MM.1S (cell line): ENCODE measurements at regions not wholly inside any gene's neighbourhood (a gene's known extent, or its start where the extent isn't known, plus 50 kb on each side); places are given as distances from the start of the nearest gene placed in this dataset.

Experiments
- DNase-seq: peaks from one replicate; pipeline ENCODE4 v3.0.0-alpha.2; 2015
- H2AFZ ChIP-seq: fragments of 300-600 bp; sonication (generic); 2 replicates; pipeline ENCODE4 v1.6.0; 2016; ENCODE audit warnings: antibody characterized with exemption, low read length
- H3F3A ChIP-seq: fragments of 300-600 bp; sonication (generic); 2 replicates; pipeline ENCODE4 v1.6.1; 2016; ENCODE audit warnings: mild to moderate bottlenecking, antibody characterized with exemption, low read length, moderate library complexity, mixed read lengths; ENCODE audit not compliant: insufficient read depth
- H3K27ac ChIP-seq: fragments of 300-600 bp; sonication (generic); 2 replicates; pipeline ENCODE4 v1.5.1; 2016; ENCODE audit warnings: mild to moderate bottlenecking, low read length
- H3K27me3 ChIP-seq: fragments of 300-600 bp; sonication (generic); replicated peaks from 2 replicates; pipeline ENCODE4 v1.6.0; 2016; ENCODE audit warnings: low read length; ENCODE audit not compliant: insufficient read depth
- H3K36me3 ChIP-seq: fragments of 300-600 bp; sonication (generic); replicated peaks from 2 replicates; pipeline ENCODE4 v1.6.1; 2016; ENCODE audit warnings: mild to moderate bottlenecking, low read length, mixed read lengths; ENCODE audit not compliant: insufficient read depth
- H3K4me1 ChIP-seq: fragments of 300-600 bp; sonication (generic); 2 replicates; pipeline ENCODE4 v1.6.1; 2016; ENCODE audit warnings: low read length, mixed read lengths
- H3K4me2 ChIP-seq: fragments of 300-600 bp; sonication (generic); 2 replicates; pipeline ENCODE4 v1.6.0; 2016; ENCODE audit warnings: low read depth, low read length
- H3K4me3 ChIP-seq: fragments of 300-600 bp; sonication (generic); 2 replicates; pipeline ENCODE4 v1.5.1; 2016; ENCODE audit warnings: low read length, mixed read lengths
- H3K79me2 ChIP-seq: fragments of 300-600 bp; sonication (generic); 2 replicates; pipeline ENCODE4 v1.6.1; 2016; ENCODE audit warnings: mixed run types, low read length, mixed read lengths
- H3K9ac ChIP-seq: fragments of 300-600 bp; sonication (generic); 2 replicates; pipeline ENCODE4 v1.6.1; 2016; ENCODE audit warnings: low read length, mixed read lengths
- H3K9me2 ChIP-seq: fragments of 300-600 bp; sonication (generic); replicated peaks from 2 replicates; pipeline ENCODE4 v1.6.1; 2016; ENCODE audit warnings: mild to moderate bottlenecking, low read length, mixed read lengths; ENCODE audit not compliant: insufficient read depth
- H3K9me3 ChIP-seq: fragments of 300-600 bp; sonication (generic); replicated peaks from 2 replicates; pipeline ENCODE4 v1.6.1; 2016; ENCODE audit warnings: mild to moderate bottlenecking, low read length, mixed read lengths; ENCODE audit not compliant: insufficient read depth
- H4K20me1 ChIP-seq: fragments of 300-600 bp; sonication (generic); 2 replicates; pipeline ENCODE4 v1.6.1; 2016; ENCODE audit warnings: mild to moderate bottlenecking, low read length, moderate library complexity, mixed read lengths; ENCODE audit not compliant: insufficient read depth
- CTCF ChIP-seq: fragments of 300-600 bp; sonication (generic); IDR thresholded peaks from 2 replicates; pipeline ENCODE4 v1.5.1; 2016; ENCODE audit warnings: antibody characterized with exemption, low read length, mixed read lengths
- EZH2 ChIP-seq: fragments of 300-600 bp; sonication (generic); optimal IDR thresholded peaks from 2 replicates; pipeline ENCODE3; 2017; ENCODE audit warnings: low read depth, mild to moderate bottlenecking, antibody characterized with exemption, low read length, mixed read lengths
- EZH2phosphoT487 ChIP-seq: fragments of 300-600 bp; sonication (generic); IDR thresholded peaks from 2 replicates; pipeline ENCODE4 v1.6.1; 2018; ENCODE audit warnings: antibody characterized with exemption, low read length

GRCh38 chr2:134135793-134136192, 118.1 kb upstream of the MGAT5 start:
- no peaks in the 10 kb centered on the region for H3K36me3 ChIP-seq
- H3K27ac ChIP-seq = no peak overlapping the region; the same call in 1 of the 2 replicates
- peaks cover 99% of the 10 kb centered on the region for H3K79me2 ChIP-seq
- no peaks in the 10 kb centered on the region for H3K27me3 ChIP-seq
- peaks cover 63% of the 10 kb centered on the region for H3K4me1 ChIP-seq
- peak overlapping the region; percentile 35; the same call in 1 of the 2 replicates for H3K4me2 ChIP-seq
- no peaks in the 10 kb centered on the region for H4K20me1 ChIP-seq
- H3K9me2 ChIP-seq = no peaks in the 10 kb centered on the region
- H3F3A ChIP-seq = peaks cover 9% of the 10 kb centered on the region; the same call in 1 of the 2 replicates
- no peak for DNase-seq
- H3K9me3 ChIP-seq = no peaks in the 10 kb centered on the region
- no peak for TF ChIP-seq EZH2phosphoT487
- TF ChIP-seq CTCF = no peak
- no peak for TF ChIP-seq EZH2
- H3K9ac ChIP-seq = no peak overlapping the region
- no peak overlapping the region for H2AFZ ChIP-seq
- H3K4me3 ChIP-seq = no peak overlapping the region

DNA sequence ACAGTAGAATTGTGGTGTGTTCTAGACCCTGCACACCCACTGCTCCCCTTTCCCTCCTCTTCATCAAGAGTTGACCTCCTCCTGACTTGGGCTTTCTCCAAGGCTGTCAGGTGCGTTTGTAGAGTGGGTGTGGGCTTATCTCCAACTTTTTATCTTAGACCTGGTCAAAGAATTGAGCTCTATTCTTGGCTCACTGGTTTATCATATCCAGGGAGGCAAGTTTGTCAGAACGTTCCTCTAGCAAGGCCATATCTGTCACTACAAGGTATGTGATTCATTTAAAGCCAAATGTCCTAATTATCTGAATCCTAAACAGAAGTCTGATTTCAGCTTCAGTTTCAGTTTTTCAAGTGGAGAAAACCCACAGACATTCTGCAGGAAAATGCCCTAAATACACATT, 117.1 kb upstream of the MGAT5 start:
- peak overlapping the region; percentile 7; the same call in 1 of the 2 replicates for H3K9ac ChIP-seq
- H3K9me3 ChIP-seq = no peaks in the 10 kb centered on the region
- peak overlapping the region; percentile 56; the same call in 1 of the 2 replicates for H3K27ac ChIP-seq
- H3K36me3 ChIP-seq = no peaks in the 10 kb centered on the region
- DNase-seq = no peak
- peak overlapping the region; percentile 1; the same call in 1 of the 2 replicates for H3K4me3 ChIP-seq
- H3K4me1 ChIP-seq = peaks cover 55% of the 10 kb centered on the region
- no peaks in the 10 kb centered on the region for H3K9me2 ChIP-seq
- TF ChIP-seq CTCF (no peak), EZH2 (no peak), EZH2phosphoT487 (no peak)
- peak overlapping the region; percentile 38 for H3K4me2 ChIP-seq
- H3F3A ChIP-seq = peaks cover 4% of the 10 kb centered on the region; the same call in 1 of the 2 replicates
- no peaks in the 10 kb centered on the region for H4K20me1 ChIP-seq
- H3K27me3 ChIP-seq = no peaks in the 10 kb centered on the region
- no peak overlapping the region for H2AFZ ChIP-seq
- H3K79me2 ChIP-seq = peaks cover 98% of the 10 kb centered on the region

DNA sequence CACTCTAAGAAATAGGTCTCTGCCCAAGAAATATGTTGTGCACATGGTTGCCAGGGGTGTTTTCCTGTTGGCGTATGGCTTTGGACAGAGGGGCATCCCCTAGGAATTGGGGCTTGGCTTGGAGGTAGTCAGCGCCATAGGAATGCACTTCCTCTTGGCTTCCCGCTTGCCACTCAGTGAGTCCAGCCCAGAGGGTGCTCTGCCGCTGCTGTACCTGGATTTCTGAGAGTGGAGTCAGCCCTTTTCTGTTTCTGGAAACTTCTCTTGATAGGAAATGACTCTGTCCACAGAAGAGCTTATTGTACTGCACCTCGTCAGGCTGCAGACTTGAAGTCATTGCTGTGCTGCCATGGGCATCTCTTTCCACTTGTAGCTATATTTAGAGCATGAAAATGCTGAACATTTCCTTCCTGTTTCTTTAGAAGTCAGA, 116.7 kb upstream of the MGAT5 start:
- Histone ChIP-seq H3K27me3 (no peaks in the 10 kb centered on the region), H2AFZ (no peak overlapping the region), H3K4me2 (peak overlapping the region; percentile 38)

More for the DNA sequence above, 116.7 kb upstream of the MGAT5 start:
- Histone ChIP-seq H4K20me1 (no peaks in the 10 kb centered on the region), H3K9me2 (no peaks in the 10 kb centered on the region), H3K4me3 (peak overlapping the region; percentile 1; the same call in 1 of the 2 replicates), H3K9me3 (no peaks in the 10 kb centered on the region), H3K36me3 (no peaks in the 10 kb centered on the region), H3K9ac (peak overlapping the region; percentile 7; the same call in 1 of the 2 replicates), H3K4me1 (peaks cover 50% of the 10 kb centered on the region), H3K27ac (peak overlapping the region; percentile 56; the same call in 1 of the 2 replicates), H3F3A (peaks cover 1% of the 10 kb centered on the region; the same call in 1 of the 2 replicates), H3K79me2 (peaks cover 98% of the 10 kb centered on the region)
- peak; percentile 42 for DNase-seq
- TF ChIP-seq EZH2phosphoT487 = no peak
- no peak for TF ChIP-seq EZH2
- no peak for TF ChIP-seq CTCF
